ENCODE measurements at regions not wholly inside any gene's neighbourhood (a gene's known extent, or its start where the extent isn't known, plus 50 kb on each side); places are given as distances from the start of the nearest gene placed in this dataset.

DNA sequence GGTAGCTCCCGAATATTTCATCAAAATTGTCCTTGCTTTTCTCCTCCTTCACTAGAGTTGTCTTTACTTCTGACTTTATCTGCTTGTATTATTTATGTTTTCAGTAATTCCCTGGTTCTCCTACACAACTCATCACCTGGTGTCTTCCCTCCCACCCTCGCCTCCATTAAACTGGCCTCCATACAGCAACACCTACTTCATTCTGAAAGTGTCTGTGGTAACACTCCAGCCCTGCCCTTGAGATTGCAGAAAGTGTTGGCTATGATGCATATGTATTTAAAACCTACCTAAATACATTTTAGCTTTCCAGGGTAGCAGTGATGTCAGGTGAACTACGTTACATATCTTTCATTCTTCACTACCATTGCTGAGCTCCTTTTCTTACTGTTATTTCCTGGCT, 833.3 kb upstream of the LRRN3 start:
- no peak overlapping the region for H3K4me3 ChIP-seq (ENCODE audit: low read length)
- no peak overlapping the region for H2AFZ ChIP-seq (ENCODE audit: low read length)
- no peaks in the 10 kb centered on the region for H3K79me2 ChIP-seq (ENCODE audit: low read length)
- H4K20me1 ChIP-seq (ENCODE audit: insufficient read depth, low read length): no peaks in the 10 kb centered on the region
- no peak for TF ChIP-seq EZH2 (optimal IDR thresholded peaks at IDR 0.05; ENCODE audit: low read depth, low read length)
- TF ChIP-seq, protein P1, sequence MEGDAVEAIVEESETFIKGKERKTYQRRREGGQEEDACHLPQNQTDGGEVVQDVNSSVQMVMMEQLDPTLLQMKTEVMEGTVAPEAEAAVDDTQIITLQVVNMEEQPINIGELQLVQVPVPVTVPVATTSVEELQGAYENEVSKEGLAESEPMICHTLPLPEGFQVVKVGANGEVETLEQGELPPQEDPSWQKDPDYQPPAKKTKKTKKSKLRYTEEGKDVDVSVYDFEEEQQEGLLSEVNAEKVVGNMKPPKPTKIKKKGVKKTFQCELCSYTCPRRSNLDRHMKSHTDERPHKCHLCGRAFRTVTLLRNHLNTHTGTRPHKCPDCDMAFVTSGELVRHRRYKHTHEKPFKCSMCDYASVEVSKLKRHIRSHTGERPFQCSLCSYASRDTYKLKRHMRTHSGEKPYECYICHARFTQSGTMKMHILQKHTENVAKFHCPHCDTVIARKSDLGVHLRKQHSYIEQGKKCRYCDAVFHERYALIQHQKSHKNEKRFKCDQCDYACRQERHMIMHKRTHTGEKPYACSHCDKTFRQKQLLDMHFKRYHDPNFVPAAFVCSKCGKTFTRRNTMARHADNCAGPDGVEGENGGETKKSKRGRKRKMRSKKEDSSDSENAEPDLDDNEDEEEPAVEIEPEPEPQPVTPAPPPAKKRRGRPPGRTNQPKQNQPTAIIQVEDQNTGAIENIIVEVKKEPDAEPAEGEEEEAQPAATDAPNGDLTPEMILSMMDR (IDR thresholded peaks at IDR 0.05; ENCODE audit: low read length): no peak
- TF ChIP-seq EZH2phosphoT487 (IDR thresholded peaks at IDR 0.05; ENCODE audit: low read length): no peak
- H3K9ac ChIP-seq (ENCODE audit: low read length): no peak overlapping the region
- H3K36me3 ChIP-seq (replicated peaks; ENCODE audit: insufficient read depth, low read length): no peaks in the 10 kb centered on the region
- H3K9me2 ChIP-seq (replicated peaks; ENCODE audit: insufficient read depth, low read length): no peaks in the 10 kb centered on the region
- no peaks in the 10 kb centered on the region for H3K9me3 ChIP-seq (replicated peaks; ENCODE audit: insufficient read depth, low read length)
- H3K27ac ChIP-seq (ENCODE audit: low read length): no peak overlapping the region
- H3K4me1 ChIP-seq (ENCODE audit: low read length): no peaks in the 10 kb centered on the region
- no peak for DNase-seq
- H3K4me2 ChIP-seq (ENCODE audit: low read depth, low read length): no peak overlapping the region
- H3F3A ChIP-seq (ENCODE audit: insufficient read depth, low read length): no peaks in the 10 kb centered on the region
- no peaks in the 10 kb centered on the region for H3K27me3 ChIP-seq (replicated peaks; ENCODE audit: insufficient read depth, low read length)

DNA sequence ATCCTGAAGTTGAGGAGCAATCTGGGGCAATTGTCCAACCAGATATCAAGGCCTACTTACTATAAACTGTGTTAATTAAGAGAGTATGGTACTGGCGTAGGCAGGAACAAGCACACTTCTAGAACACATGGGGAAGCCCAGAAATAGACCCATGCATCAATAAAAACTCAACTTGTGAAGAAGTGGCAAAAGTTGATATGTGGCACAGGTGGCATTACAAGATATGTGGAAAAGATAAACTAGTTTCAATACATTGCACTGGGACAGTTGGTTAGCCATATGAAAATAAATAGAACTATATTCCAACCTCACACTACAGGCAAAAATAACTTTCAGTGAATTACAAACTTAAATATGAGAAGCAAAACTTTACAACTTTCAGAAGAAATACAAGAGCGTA, 828.7 kb upstream of the LRRN3 start:
- H3K9me2 ChIP-seq (replicated peaks; ENCODE audit: insufficient read depth, low read length): no peaks in the 10 kb centered on the region
- no peaks in the 10 kb centered on the region for H3K4me1 ChIP-seq (ENCODE audit: low read length)
- TF ChIP-seq EZH2 (optimal IDR thresholded peaks at IDR 0.05; ENCODE audit: low read depth, low read length): no peak
- TF ChIP-seq EZH2phosphoT487 (IDR thresholded peaks at IDR 0.05; ENCODE audit: low read length): no peak
- TF ChIP-seq, protein P1 (IDR thresholded peaks at IDR 0.05; ENCODE audit: low read length): no peak
- no peak overlapping the region for H3K4me2 ChIP-seq (ENCODE audit: low read depth, low read length)
- no peaks in the 10 kb centered on the region for H3K27me3 ChIP-seq (replicated peaks; ENCODE audit: insufficient read depth, low read length)
- H3K9ac ChIP-seq (ENCODE audit: low read length): no peak overlapping the region
- H3F3A ChIP-seq (ENCODE audit: insufficient read depth, low read length): no peaks in the 10 kb centered on the region
- H3K4me3 ChIP-seq (ENCODE audit: low read length): no peak overlapping the region
- no peaks in the 10 kb centered on the region for H4K20me1 ChIP-seq (ENCODE audit: insufficient read depth, low read length)
- H3K27ac ChIP-seq (ENCODE audit: low read length): no peak overlapping the region
- no peak overlapping the region for H2AFZ ChIP-seq (ENCODE audit: low read length)
- H3K9me3 ChIP-seq (replicated peaks; ENCODE audit: insufficient read depth, low read length): no peaks in the 10 kb centered on the region
- H3K36me3 ChIP-seq (replicated peaks; ENCODE audit: insufficient read depth, low read length): no peaks in the 10 kb centered on the region
- H3K79me2 ChIP-seq (ENCODE audit: low read length): no peaks in the 10 kb centered on the region
- DNase-seq: no peak

DNA sequence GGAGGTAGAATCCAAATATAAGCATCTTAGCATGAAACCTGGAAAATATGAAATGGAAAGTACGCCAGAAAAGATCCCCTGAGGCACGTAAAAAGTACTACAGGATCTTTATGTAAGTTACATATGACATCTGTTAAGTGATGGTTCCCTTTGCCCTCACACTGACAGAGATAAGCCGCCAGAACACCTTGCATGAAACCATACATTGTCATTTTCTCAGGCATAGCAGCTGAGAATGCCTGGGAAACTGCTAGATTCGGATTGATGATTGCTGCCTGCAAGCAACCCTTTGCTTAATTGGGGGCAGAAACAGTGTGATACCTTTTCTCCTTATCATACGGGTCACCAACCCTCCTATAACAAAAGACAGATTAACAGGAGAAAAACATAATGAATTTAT, 826.6 kb upstream of the LRRN3 start:
- Histone ChIP-seq H4K20me1 (ENCODE audit: insufficient read depth, low read length) (no peaks in the 10 kb centered on the region), H3K27me3 (replicated peaks; ENCODE audit: insufficient read depth, low read length) (no peaks in the 10 kb centered on the region), H3K79me2 (ENCODE audit: low read length) (no peaks in the 10 kb centered on the region), H3K9me3 (replicated peaks; ENCODE audit: insufficient read depth, low read length) (no peaks in the 10 kb centered on the region), H2AFZ (ENCODE audit: low read length) (no peak overlapping the region), H3K4me3 (ENCODE audit: low read length) (no peak overlapping the region), H3K4me2 (ENCODE audit: low read depth, low read length) (no peak overlapping the region), H3K9me2 (replicated peaks; ENCODE audit: insufficient read depth, low read length) (no peaks in the 10 kb centered on the region), H3K36me3 (replicated peaks; ENCODE audit: insufficient read depth, low read length) (no peaks in the 10 kb centered on the region), H3K27ac (ENCODE audit: low read length) (no peak overlapping the region), H3K9ac (ENCODE audit: low read length) (no peak overlapping the region), H3F3A (ENCODE audit: insufficient read depth, low read length) (no peaks in the 10 kb centered on the region), H3K4me1 (ENCODE audit: low read length) (no peaks in the 10 kb centered on the region)
- DNase-seq: no peak
- no peak for TF ChIP-seq EZH2phosphoT487 (IDR thresholded peaks at IDR 0.05; ENCODE audit: low read length)

DNA sequence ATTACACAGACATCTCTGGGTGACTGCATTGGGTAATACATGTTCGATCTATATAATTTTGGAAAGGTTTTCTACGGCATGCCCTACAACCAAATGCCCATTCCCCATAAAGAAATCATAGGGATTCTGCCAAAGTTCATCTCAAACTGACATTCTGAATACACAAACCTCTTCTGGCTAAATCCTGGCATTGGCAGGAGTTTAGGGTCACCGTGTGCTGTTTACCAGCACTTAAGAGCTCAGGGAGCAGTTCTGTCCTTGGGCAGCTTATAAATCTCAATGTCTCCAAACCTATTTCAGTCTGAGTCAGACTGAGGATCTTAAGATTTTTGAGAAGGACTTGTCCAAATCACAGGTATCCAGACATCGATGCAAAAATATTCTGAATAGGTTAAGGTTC, 809.6 kb upstream of the LRRN3 start:
- Histone ChIP-seq H3K27ac (ENCODE audit: low read length) (no peak overlapping the region), H3K36me3 (replicated peaks; ENCODE audit: insufficient read depth, low read length) (no peaks in the 10 kb centered on the region), H4K20me1 (ENCODE audit: insufficient read depth, low read length) (no peaks in the 10 kb centered on the region), H3K4me2 (ENCODE audit: low read depth, low read length) (no peak overlapping the region), H3K4me1 (ENCODE audit: low read length) (no peaks in the 10 kb centered on the region), H3K9me2 (replicated peaks; ENCODE audit: insufficient read depth, low read length) (no peaks in the 10 kb centered on the region), H3F3A (ENCODE audit: insufficient read depth, low read length) (no peaks in the 10 kb centered on the region), H3K4me3 (ENCODE audit: low read length) (no peak overlapping the region), H3K9me3 (replicated peaks; ENCODE audit: insufficient read depth, low read length) (no peaks in the 10 kb centered on the region), H3K9ac (ENCODE audit: low read length) (no peak overlapping the region), H2AFZ (ENCODE audit: low read length) (no peak overlapping the region), H3K27me3 (replicated peaks; ENCODE audit: insufficient read depth, low read length) (no peaks in the 10 kb centered on the region), H3K79me2 (ENCODE audit: low read length) (no peaks in the 10 kb centered on the region)
- no peak for DNase-seq
- TF ChIP-seq EZH2 (optimal IDR thresholded peaks at IDR 0.05; ENCODE audit: low read depth, low read length) (no peak), EZH2phosphoT487 (IDR thresholded peaks at IDR 0.05; ENCODE audit: low read length) (no peak)
- TF ChIP-seq, protein P1 (IDR thresholded peaks at IDR 0.05; ENCODE audit: low read length): no peak

All from MM.1S (cell line).